ENCODE measurements at regions not wholly inside any gene's neighbourhood (a gene's known extent, or its start where the extent isn't known, plus 50 kb on each side); places are given as distances from the start of the nearest gene placed in this dataset.

- no peak overlapping the region for H2AK5ac ChIP-seq (ENCODE audit: low read length)
- WGBS (ENCODE audit: extremely low coverage, insufficient coverage, insufficient read length) = no CpG with 5 or more reads among the region's 1 CpG
- no peak overlapping the region for H3K27ac ChIP-seq (ENCODE audit: low read depth, low read length)
- H3K79me1 ChIP-seq (ENCODE audit: low read length) = no peaks in the 10 kb centered on the region
- no peak overlapping the region for H3K4ac ChIP-seq (ENCODE audit: low read depth, low read length)
- H3K9ac ChIP-seq (ENCODE audit: low read length) = no peak overlapping the region
- H4K91ac ChIP-seq (ENCODE audit: low read depth, low read length) = no peak overlapping the region
- no peak overlapping the region for H4K12ac ChIP-seq (ENCODE audit: low read depth, low read length)
- H3K18ac ChIP-seq (ENCODE audit: low read length) = no peak overlapping the region
- no peak overlapping the region for H2BK5ac ChIP-seq (ENCODE audit: low read depth, low read length, poor library complexity)
- H3K4me1 ChIP-seq (ENCODE audit: control insufficient read depth in 1 of 2, insufficient read depth in 2 of 2, low read length in 2 of 2) = no peaks in the 10 kb centered on the region
- no peak overlapping the region for H4K8ac ChIP-seq (ENCODE audit: low read depth, low read length)
- H3K79me2 ChIP-seq (ENCODE audit: control insufficient read depth, insufficient read depth, low read length, poor library complexity) = no peaks in the 10 kb centered on the region
- no peak overlapping the region for H3K14ac ChIP-seq (ENCODE audit: low read length)
- H3K4me3 ChIP-seq (ENCODE audit: low read depth, low read length) = no peak overlapping the region
- H3K27me3 ChIP-seq (ENCODE audit: insufficient read depth, low read length) = no peaks in the 10 kb centered on the region
- no peak overlapping the region for H2BK12ac ChIP-seq (ENCODE audit: low read length)
- H2BK120ac ChIP-seq (ENCODE audit: insufficient read depth, low read length, poor library complexity) = no peak overlapping the region
- DNase-seq = no peak
- no peak overlapping the region for H2AFZ ChIP-seq (ENCODE audit: insufficient read depth, low read length, poor library complexity)
- no peak overlapping the region for H3K4me2 ChIP-seq (ENCODE audit: low read length)
- H3K9me3 ChIP-seq (ENCODE audit: insufficient read depth, low read depth, low read length) = no peaks in the 10 kb centered on the region
- H3K36me3 ChIP-seq (ENCODE audit: control insufficient read depth in 1 of 2, insufficient read depth in 2 of 2, low read length in 2 of 2) = no peaks in the 10 kb centered on the region
- no peak overlapping the region for H3K23ac ChIP-seq (ENCODE audit: low read length)
Observed at GRCh38 chr2:155905657-155906056, 426.9 kb downstream of the NR4A2 start.

GRCh38 chr2:155904720-155905119, 427.8 kb downstream of the NR4A2 start:
- H3K4me2 ChIP-seq (ENCODE audit: low read length) = no peak overlapping the region
- H2BK12ac ChIP-seq (ENCODE audit: low read length) = no peak overlapping the region
- H4K8ac ChIP-seq (ENCODE audit: low read depth, low read length) = no peak overlapping the region
- no peak overlapping the region for H3K27ac ChIP-seq (ENCODE audit: low read depth, low read length)
- no peak overlapping the region for H2BK120ac ChIP-seq (ENCODE audit: insufficient read depth, low read length, poor library complexity)
- no peaks in the 10 kb centered on the region for H3K79me2 ChIP-seq (ENCODE audit: control insufficient read depth, insufficient read depth, low read length, poor library complexity)
- H3K14ac ChIP-seq (ENCODE audit: low read length) = no peak overlapping the region
- no peaks in the 10 kb centered on the region for H3K36me3 ChIP-seq (ENCODE audit: control insufficient read depth in 1 of 2, insufficient read depth in 2 of 2, low read length in 2 of 2)
- H3K27me3 ChIP-seq (ENCODE audit: insufficient read depth, low read length) = no peaks in the 10 kb centered on the region
- H2AFZ ChIP-seq (ENCODE audit: insufficient read depth, low read length, poor library complexity) = no peak overlapping the region
- H2AK5ac ChIP-seq (ENCODE audit: low read length) = no peak overlapping the region
- H3K4ac ChIP-seq (ENCODE audit: low read depth, low read length) = no peak overlapping the region
- no peaks in the 10 kb centered on the region for H3K9me3 ChIP-seq (ENCODE audit: insufficient read depth, low read depth, low read length)
- DNase-seq = peak in 1 of 2 donors; percentile 5
- no peak overlapping the region for H2BK5ac ChIP-seq (ENCODE audit: low read depth, low read length, poor library complexity)
- no peak overlapping the region for H3K18ac ChIP-seq (ENCODE audit: low read length)
- H4K91ac ChIP-seq (ENCODE audit: low read depth, low read length) = no peak overlapping the region
- no peak overlapping the region for H3K4me3 ChIP-seq (ENCODE audit: low read depth, low read length)
- H3K23ac ChIP-seq (ENCODE audit: low read length) = no peak overlapping the region
- WGBS (ENCODE audit: extremely low coverage, insufficient coverage, insufficient read length) = no CpG with 5 or more reads among the region's 2 CpGs
- no peaks in the 10 kb centered on the region for H3K4me1 ChIP-seq (ENCODE audit: control insufficient read depth in 1 of 2, insufficient read depth in 2 of 2, low read length in 2 of 2)
- H3K9ac ChIP-seq (ENCODE audit: low read length) = no peak overlapping the region
- no peak overlapping the region for H4K12ac ChIP-seq (ENCODE audit: low read depth, low read length)
- H3K79me1 ChIP-seq (ENCODE audit: low read length) = no peaks in the 10 kb centered on the region

- no peak overlapping the region for H2AFZ ChIP-seq (ENCODE audit: insufficient read depth, low read length, poor library complexity)
- H3K36me3 ChIP-seq (ENCODE audit: control insufficient read depth in 1 of 2, insufficient read depth in 2 of 2, low read length in 2 of 2) = no peaks in the 10 kb centered on the region
- H4K91ac ChIP-seq (ENCODE audit: low read depth, low read length) = no peak overlapping the region
- WGBS (ENCODE audit: extremely low coverage, insufficient coverage, insufficient read length) = no CpG with 5 or more reads among the region's 2 CpGs
- H3K27me3 ChIP-seq (ENCODE audit: insufficient read depth, low read length) = no peaks in the 10 kb centered on the region
- no peaks in the 10 kb centered on the region for H3K79me1 ChIP-seq (ENCODE audit: low read length)
- H2BK5ac ChIP-seq (ENCODE audit: low read depth, low read length, poor library complexity) = no peak overlapping the region
- no peak for DNase-seq
- no peaks in the 10 kb centered on the region for H3K9me3 ChIP-seq (ENCODE audit: insufficient read depth, low read depth, low read length)
- no peak overlapping the region for H4K12ac ChIP-seq (ENCODE audit: low read depth, low read length)
- H3K27ac ChIP-seq (ENCODE audit: low read depth, low read length) = no peak overlapping the region
- no peak overlapping the region for H3K9ac ChIP-seq (ENCODE audit: low read length)
- no peak overlapping the region for H2AK5ac ChIP-seq (ENCODE audit: low read length)
- no peak overlapping the region for H3K14ac ChIP-seq (ENCODE audit: low read length)
- no peak overlapping the region for H3K4me2 ChIP-seq (ENCODE audit: low read length)
- no peak overlapping the region for H3K4ac ChIP-seq (ENCODE audit: low read depth, low read length)
- no peak overlapping the region for H2BK120ac ChIP-seq (ENCODE audit: insufficient read depth, low read length, poor library complexity)
- H4K8ac ChIP-seq (ENCODE audit: low read depth, low read length) = no peak overlapping the region
- no peaks in the 10 kb centered on the region for H3K4me1 ChIP-seq (ENCODE audit: control insufficient read depth in 1 of 2, insufficient read depth in 2 of 2, low read length in 2 of 2)
- H3K79me2 ChIP-seq (ENCODE audit: control insufficient read depth, insufficient read depth, low read length, poor library complexity) = no peaks in the 10 kb centered on the region
- no peak overlapping the region for H3K23ac ChIP-seq (ENCODE audit: low read length)
- H2BK12ac ChIP-seq (ENCODE audit: low read length) = no peak overlapping the region
- H3K4me3 ChIP-seq (ENCODE audit: low read depth, low read length) = no peak overlapping the region
- no peak overlapping the region for H3K18ac ChIP-seq (ENCODE audit: low read length)
Observed at GRCh38 chr2:155902635-155903034, 429.9 kb downstream of the NR4A2 start.

GRCh38 chr2:155895016-155895415, 437.5 kb downstream of the NR4A2 start:
- Histone ChIP-seq H3K4me1 (ENCODE audit: control insufficient read depth in 1 of 2, insufficient read depth in 2 of 2, low read length in 2 of 2) (no peaks in the 10 kb centered on the region), H3K79me1 (ENCODE audit: low read length) (no peaks in the 10 kb centered on the region), H3K14ac (ENCODE audit: low read length) (no peak overlapping the region), H3K9ac (ENCODE audit: low read length) (no peak overlapping the region), H3K18ac (ENCODE audit: low read length) (no peak overlapping the region), H2AK5ac (ENCODE audit: low read length) (no peak overlapping the region), H3K36me3 (ENCODE audit: control insufficient read depth in 1 of 2, insufficient read depth in 2 of 2, low read length in 2 of 2) (no peaks in the 10 kb centered on the region), H3K23ac (ENCODE audit: low read length) (no peak overlapping the region), H3K4me3 (ENCODE audit: low read depth, low read length) (no peak overlapping the region), H4K12ac (ENCODE audit: low read depth, low read length) (no peak overlapping the region), H3K4me2 (ENCODE audit: low read length) (no peak overlapping the region), H3K4ac (ENCODE audit: low read depth, low read length) (no peak overlapping the region), H3K9me3 (ENCODE audit: insufficient read depth, low read depth, low read length) (peaks cover 2% of the 10 kb centered on the region), H2BK5ac (ENCODE audit: low read depth, low read length, poor library complexity) (no peak overlapping the region), H2BK120ac (ENCODE audit: insufficient read depth, low read length, poor library complexity) (no peak overlapping the region), H3K79me2 (ENCODE audit: control insufficient read depth, insufficient read depth, low read length, poor library complexity) (no peaks in the 10 kb centered on the region), H4K8ac (ENCODE audit: low read depth, low read length) (no peak overlapping the region), H2BK12ac (ENCODE audit: low read length) (no peak overlapping the region), H4K91ac (ENCODE audit: low read depth, low read length) (no peak overlapping the region), H3K27ac (ENCODE audit: low read depth, low read length) (no peak overlapping the region), H3K27me3 (ENCODE audit: insufficient read depth, low read length) (no peaks in the 10 kb centered on the region), H2AFZ (ENCODE audit: insufficient read depth, low read length, poor library complexity) (no peak overlapping the region)
- no CpG with 5 or more reads among the region's 1 CpG for WGBS (ENCODE audit: extremely low coverage, insufficient coverage, insufficient read length)
- DNase-seq = no peak
